GM23338 (cell line): ENCODE measurements at regions not wholly inside any gene's neighbourhood (a gene's known extent, or its start where the extent isn't known, plus 50 kb on each side); places are given as distances from the start of the nearest gene placed in this dataset.

ENCODE experiments used
- EZH2 ChIP-seq: fragments of 200-600 bp; sonication (generic); IDR thresholded peaks from one replicate; pipeline ENCODE4 v1.8.0; 2017; ENCODE audit warnings: antibody characterized with exemption, mild to moderate bottlenecking, low read depth; ENCODE audit not compliant: unreplicated experiment
- TF ChIP-seq, protein P1 (sequence below), 2 experiments: fragments of 200-600 bp in 1 of 2; sonication (generic) in 1 of 2; conservative IDR thresholded peaks; 2 replicates each; pipeline versions ENCODE4 v1.5.1 to v1.6.1; 2016 to 2017; ENCODE audit warnings: antibody characterized with exemption in 2 of 2, low read depth in 2 of 2, mild to moderate bottlenecking in 2 of 2, moderate library complexity in 1 of 2
- TF ChIP-seq, protein P2 (sequence below): IDR thresholded peaks from 2 replicates; pipeline ENCODE4 v1.6.1; 2016; ENCODE audit warnings: antibody characterized with exemption
- TF ChIP-seq, protein P3 (sequence below): fragments of 250-450 bp; sonication (Bioruptor Pico); IDR thresholded peaks from 2 replicates; pipeline ENCODE4 v1.5.0; 2020; ENCODE audit warnings: mild to moderate bottlenecking, moderate library complexity

DNA sequence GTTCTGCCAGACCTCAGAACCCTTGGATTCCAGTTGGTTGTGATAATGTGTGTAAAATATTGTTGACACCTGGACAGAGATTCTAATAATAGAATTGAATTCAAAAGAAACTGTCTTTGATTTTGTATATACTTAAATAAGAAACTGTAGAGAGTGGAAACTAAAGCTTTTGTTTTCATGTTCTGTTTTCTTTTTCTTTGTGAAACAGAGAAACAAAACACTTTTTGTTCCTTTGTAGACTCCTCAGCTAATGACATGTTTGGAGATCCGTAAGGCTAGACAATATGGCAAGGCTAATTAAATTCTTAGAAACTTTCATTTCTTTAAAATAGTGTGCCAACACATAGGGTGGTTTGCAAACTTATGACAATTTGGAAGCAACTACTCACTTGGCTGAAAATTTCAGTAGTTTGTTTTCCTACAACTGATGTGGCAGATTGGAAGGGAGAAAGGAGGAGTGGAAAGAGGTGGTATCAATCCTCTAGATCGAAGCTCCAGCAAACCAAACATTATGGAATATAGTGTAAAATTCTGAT, 90.9 kb upstream of the FAT1 start:
- TF ChIP-seq, protein P1, sequence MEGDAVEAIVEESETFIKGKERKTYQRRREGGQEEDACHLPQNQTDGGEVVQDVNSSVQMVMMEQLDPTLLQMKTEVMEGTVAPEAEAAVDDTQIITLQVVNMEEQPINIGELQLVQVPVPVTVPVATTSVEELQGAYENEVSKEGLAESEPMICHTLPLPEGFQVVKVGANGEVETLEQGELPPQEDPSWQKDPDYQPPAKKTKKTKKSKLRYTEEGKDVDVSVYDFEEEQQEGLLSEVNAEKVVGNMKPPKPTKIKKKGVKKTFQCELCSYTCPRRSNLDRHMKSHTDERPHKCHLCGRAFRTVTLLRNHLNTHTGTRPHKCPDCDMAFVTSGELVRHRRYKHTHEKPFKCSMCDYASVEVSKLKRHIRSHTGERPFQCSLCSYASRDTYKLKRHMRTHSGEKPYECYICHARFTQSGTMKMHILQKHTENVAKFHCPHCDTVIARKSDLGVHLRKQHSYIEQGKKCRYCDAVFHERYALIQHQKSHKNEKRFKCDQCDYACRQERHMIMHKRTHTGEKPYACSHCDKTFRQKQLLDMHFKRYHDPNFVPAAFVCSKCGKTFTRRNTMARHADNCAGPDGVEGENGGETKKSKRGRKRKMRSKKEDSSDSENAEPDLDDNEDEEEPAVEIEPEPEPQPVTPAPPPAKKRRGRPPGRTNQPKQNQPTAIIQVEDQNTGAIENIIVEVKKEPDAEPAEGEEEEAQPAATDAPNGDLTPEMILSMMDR (conservative IDR thresholded peaks at IDR 0.05; ENCODE audit: low read depth in 2 of 2): no peak
- TF ChIP-seq, protein P2, sequence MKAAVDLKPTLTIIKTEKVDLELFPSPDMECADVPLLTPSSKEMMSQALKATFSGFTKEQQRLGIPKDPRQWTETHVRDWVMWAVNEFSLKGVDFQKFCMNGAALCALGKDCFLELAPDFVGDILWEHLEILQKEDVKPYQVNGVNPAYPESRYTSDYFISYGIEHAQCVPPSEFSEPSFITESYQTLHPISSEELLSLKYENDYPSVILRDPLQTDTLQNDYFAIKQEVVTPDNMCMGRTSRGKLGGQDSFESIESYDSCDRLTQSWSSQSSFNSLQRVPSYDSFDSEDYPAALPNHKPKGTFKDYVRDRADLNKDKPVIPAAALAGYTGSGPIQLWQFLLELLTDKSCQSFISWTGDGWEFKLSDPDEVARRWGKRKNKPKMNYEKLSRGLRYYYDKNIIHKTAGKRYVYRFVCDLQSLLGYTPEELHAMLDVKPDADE: no peak
- no peak for TF ChIP-seq EZH2
- TF ChIP-seq, protein P3, sequence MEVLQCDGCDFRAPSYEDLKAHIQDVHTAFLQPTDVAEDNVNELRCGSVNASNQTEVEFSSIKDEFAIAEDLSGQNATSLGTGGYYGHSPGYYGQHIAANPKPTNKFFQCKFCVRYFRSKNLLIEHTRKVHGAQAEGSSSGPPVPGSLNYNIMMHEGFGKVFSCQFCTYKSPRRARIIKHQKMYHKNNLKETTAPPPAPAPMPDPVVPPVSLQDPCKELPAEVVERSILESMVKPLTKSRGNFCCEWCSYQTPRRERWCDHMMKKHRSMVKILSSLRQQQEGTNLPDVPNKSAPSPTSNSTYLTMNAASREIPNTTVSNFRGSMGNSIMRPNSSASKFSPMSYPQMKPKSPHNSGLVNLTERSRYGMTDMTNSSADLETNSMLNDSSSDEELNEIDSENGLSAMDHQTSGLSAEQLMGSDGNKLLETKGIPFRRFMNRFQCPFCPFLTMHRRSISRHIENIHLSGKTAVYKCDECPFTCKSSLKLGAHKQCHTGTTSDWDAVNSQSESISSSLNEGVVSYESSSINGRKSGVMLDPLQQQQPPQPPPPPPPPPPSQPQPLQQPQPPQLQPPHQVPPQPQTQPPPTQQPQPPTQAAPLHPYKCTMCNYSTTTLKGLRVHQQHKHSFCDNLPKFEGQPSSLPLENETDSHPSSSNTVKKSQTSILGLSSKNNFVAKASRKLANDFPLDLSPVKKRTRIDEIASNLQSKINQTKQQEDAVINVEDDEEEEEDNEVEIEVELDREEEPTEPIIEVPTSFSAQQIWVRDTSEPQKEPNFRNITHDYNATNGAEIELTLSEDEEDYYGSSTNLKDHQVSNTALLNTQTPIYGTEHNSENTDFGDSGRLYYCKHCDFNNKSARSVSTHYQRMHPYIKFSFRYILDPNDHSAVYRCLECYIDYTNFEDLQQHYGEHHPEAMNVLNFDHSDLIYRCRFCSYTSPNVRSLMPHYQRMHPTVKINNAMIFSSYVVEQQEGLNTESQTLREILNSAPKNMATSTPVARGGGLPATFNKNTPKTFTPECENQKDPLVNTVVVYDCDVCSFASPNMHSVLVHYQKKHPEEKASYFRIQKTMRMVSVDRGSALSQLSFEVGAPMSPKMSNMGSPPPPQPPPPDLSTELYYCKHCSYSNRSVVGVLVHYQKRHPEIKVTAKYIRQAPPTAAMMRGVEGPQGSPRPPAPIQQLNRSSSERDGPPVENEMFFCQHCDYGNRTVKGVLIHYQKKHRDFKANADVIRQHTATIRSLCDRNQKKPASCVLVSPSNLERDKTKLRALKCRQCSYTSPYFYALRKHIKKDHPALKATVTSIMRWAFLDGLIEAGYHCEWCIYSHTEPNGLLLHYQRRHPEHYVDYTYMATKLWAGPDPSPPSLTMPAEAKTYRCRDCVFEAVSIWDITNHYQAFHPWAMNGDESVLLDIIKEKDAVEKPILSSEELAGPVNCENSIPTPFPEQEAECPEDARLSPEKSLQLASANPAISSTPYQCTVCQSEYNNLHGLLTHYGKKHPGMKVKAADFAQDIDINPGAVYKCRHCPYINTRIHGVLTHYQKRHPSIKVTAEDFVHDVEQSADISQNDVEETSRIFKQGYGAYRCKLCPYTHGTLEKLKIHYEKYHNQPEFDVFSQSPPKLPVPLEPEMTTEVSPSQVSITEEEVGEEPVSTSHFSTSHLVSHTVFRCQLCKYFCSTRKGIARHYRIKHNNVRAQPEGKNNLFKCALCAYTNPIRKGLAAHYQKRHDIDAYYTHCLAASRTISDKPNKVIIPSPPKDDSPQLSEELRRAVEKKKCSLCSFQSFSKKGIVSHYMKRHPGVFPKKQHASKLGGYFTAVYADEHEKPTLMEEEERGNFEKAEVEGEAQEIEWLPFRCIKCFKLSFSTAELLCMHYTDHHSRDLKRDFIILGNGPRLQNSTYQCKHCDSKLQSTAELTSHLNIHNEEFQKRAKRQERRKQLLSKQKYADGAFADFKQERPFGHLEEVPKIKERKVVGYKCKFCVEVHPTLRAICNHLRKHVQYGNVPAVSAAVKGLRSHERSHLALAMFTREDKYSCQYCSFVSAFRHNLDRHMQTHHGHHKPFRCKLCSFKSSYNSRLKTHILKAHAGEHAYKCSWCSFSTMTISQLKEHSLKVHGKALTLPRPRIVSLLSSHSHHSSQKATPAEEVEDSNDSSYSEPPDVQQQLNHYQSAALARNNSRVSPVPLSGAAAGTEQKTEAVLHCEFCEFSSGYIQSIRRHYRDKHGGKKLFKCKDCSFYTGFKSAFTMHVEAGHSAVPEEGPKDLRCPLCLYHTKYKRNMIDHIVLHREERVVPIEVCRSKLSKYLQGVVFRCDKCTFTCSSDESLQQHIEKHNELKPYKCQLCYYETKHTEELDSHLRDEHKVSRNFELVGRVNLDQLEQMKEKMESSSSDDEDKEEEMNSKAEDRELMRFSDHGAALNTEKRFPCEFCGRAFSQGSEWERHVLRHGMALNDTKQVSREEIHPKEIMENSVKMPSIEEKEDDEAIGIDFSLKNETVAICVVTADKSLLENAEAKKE: no peak
